IPS-NIHi7 (cell line): ENCODE measurements at regions not wholly inside any gene's neighbourhood (a gene's known extent, or its start where the extent isn't known, plus 50 kb on each side); places are given as distances from the start of the nearest gene placed in this dataset.
A peak's percentile ranks its signal among the peaks of the same experiment; 100 is the strongest.
"Not testable (repeated sequence)": the region's sequence is repeated elsewhere in the genome, so short reads cannot be mapped to it uniquely, and the experiment has no call there.

Experiments
- DNase-seq: peaks from one replicate; pipeline ENCODE4 v3.0.0; 2012; ENCODE audit warnings: mixed read lengths; ENCODE audit errors: extremely low spot score

DNA sequence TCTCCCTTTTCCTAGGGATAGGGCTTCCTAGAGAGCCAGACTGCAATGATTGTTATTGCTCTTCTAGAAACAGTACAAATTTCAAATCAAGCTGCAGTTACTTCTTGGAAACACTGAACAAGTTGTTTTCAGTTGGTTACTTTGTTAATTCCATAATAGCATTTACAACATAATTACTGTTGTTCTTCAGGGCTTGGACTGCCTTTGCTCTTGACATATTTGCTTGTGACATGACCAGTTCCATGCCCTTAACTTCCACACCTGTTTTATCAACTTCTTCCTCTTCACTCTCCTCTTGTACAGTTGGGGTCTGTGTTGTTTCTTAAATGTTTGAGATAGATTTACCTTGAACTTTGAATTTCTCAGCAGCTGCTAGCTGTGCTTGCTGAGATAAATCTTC is 104.4 kb downstream of the SEC23IP start:
- DNase-seq: no peak

DNA sequence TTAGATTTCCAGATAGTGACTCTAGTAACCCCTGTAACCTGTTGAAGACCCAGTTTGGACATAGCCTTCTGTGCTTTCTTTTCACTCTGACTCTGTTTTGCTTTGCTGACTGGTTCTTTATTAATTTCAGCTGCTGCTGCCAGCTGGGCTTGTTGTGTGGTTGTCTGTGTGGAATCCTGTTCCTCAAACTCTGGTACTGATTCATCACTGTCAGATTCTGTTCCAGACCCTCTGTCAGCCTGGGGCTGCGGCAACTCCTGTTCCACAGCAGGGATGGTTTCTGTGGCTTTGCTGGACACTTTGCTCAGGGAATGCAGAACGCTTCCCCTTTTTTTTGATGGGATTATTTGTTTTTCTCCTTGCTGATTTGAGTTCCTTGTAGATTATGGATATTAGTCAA is 104.9 kb downstream of the SEC23IP start:
- DNase-seq: no peak

DNA sequence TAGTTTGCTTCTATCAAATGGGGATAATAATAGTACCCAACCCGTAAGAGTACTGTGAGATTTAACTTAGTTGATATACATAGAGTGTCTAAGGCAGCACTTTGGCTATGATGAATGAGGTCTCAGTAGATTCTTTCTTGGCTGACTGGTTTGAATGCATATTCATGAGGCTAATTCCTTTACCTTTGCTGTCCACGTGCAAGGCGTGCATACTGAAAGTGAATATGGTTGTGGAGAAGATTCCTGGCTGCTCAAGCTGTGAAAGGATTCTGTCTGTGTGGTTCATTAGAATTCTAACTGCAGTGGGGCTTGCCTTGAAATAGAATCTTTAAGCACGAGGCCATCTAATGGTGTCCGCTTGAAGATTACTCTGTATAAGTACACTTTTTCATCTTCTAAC is 110.3 kb downstream of the SEC23IP start:
- DNase-seq: no peak

DNA sequence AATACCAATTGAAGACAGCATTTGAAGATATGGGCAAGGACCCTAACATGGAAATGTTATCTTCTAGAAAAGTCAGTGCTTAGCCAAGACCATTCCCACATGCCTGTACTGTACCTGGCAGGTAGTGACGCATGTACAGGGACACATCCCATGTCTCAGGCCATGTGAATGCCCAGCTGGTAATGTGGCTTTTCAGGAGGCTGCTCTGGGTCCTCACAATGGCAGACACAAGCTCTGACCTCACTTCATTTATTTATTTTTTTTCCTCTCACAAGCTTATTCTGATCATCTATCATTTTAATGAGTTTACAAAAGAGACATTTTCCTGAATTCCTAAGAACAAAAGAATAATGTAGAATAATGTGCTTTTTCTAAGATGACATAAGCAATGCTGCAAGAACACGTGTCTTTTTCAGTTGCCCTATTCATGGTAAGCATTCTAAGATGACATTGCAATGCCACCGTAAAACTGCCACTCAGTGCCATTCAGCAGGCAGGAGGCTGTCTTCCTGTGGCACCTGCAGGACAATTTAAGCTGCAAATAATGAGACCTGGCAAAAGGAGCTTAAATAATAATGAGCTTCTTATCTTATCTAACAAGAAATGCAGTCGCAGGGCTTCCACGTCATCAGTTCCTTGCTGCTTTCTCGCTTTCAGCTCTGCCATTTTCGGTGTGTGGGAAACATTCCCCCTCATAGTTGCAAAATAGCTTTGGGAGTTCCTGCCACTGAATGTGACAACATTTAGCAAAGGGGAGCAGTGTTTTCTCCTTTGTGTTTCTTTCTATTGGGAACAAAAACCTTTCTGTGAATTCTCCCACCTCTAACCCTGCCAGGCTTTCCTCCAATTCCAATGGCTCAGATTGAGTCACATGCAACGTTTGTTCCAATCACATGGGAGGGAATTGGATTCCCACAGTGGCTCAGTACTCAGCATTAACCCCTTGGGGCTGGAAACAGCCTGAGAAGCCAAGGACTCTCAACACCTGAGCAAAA is 113.0 kb downstream of the SEC23IP start:
- DNase-seq: peak; percentile 43

DNA sequence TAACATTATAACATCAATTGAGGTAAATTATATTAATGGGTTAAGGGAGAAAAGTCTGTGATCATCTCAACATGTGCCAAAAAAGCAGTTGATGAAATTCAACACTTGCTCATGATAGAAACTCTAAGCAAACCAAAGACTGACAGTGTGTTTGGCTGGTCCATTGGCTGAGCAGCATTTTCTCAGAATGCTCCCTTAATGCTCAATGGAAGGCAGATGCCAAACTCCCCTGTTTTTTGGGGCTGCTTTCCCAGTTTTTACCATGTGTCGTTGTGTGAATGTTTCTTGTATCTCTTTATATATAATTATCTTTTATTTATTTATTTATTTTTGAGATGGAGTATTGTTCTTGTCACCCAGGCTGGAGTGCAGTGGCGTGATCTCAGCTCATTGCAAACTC is 114.7 kb downstream of the SEC23IP start:
- DNase-seq: no peak

DNA sequence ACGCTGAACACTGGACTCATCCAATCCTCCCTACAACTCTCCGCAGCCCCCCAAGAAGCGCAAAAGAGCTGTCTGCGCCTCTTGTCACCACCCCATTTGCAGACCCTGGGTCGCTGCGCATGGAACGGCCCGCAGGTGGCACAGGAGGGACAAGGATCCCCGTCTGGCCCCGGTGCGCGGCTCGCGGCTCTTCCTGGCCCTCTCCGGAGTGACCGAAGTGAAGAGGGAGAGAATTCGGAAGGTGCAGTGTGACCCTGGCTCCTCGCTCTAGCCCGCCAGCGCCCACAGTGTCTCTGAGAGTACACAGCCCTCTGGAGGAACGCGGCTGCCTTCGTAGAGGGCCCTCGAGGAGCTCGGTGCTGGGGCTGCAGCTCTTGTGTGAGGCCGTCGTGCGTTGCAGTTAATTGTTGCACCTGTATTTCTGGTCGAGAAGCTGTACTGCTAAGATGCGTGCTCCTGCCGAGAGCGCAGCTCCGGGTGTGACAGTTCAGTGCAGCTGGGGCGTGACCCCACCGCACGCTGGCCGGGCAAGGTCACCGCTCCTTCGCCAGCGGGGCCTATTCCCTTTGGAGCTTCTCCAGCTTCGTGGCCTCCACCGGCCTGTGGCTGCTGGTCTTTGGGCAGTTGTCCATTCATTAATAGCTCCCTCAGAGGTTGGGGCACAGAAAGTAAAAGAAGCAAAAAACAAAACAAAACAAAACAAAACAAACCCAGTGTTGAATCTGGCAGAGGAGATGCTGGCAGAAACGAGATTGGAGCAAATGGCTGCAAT is 119.0 kb downstream of the SEC23IP start:
- DNase-seq: peak; percentile 43

DNA sequence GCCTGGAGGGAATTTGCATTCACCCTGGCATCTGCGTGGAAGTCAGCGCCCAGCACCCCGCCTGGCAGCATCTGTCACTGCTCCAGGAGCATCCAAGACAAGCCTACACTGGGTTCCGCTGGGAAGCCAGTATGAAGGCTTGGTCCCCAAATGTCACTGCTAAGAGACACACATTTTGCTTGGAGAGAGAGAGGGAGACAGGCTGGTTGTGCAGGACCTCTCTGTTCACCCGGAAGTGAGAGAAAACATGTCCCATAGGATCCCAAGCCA is 119.5 kb downstream of the SEC23IP start:
- DNase-seq: no peak

DNA sequence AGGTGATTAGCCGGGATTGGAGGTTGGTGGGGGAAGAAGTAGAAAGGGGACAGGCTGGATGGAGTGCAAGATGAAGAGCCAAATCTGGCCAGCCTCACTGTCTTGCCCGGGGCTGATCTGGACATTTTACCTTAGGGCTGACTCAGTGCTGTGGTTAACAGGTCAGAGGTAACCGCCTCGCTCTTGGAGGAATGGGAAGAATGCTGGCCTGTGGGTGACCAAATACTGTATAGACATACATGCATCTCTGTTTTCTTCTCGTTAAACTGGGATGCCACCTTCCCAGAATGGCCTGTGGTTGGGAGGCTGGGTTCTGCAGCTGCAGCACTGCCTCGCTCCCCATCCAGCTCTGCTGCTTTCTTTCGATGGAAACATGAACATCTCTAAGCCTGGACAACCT is 120.0 kb downstream of the SEC23IP start:
- DNase-seq: no peak

DNA sequence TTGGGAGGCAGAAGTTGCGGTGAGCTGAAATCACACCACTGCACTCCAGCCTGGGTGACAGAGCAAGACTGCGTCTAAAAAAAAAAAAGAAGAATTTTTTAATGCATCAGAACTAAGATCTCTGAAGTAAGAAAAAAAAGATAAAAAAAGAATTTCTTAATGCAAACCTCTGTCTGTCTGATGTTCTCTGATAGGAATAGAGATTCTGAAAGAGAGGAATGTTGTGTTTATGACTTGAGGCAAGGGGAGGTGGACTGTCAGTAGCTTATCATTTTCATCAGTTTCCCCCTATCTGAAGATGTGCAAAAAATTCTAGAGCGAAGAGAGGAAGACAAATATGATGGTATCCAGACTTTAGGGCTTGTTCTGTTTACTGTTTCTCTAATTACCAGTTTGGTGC is 121.5 kb downstream of the SEC23IP start:
- DNase-seq: no peak

DNA sequence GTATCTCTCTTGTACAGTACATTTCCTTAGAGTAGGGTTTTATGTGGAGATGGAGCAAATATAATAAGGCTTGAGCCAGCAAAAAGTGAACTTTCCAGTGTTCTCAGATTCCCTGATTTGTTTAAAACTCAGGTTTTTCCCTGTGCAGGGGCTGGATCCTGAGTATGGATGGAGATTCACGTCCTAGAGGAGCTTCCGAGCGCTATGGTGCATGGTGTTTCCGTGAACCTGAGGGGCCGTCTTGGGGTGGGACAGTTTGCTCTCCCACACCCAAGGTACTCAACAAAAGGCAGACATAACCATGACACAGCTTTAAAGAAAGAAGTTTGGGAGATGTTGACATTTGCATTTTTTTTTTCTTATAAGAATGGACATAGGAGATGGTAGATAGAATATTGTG is 122.5 kb downstream of the SEC23IP start:
- no peak for DNase-seq

DNA sequence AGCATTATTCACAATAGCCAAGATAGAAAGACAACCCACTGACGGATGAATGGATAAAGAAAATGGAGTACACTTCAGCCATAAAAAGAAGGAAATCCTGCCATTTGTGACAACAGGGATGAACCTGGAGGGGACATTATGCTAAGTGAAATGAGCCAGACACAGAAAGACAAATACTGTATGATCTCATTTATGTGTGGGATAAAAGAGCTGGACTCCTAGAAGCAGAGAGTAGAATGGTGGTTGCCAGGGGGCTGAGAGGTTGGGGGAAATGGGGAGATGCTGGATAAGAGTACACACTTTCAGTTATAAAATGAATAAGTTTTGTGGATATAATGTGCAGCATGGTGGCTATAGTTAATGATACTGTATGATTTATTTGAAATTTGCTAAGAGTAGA is 124.4 kb downstream of the SEC23IP start:
- DNase-seq: no peak

DNA sequence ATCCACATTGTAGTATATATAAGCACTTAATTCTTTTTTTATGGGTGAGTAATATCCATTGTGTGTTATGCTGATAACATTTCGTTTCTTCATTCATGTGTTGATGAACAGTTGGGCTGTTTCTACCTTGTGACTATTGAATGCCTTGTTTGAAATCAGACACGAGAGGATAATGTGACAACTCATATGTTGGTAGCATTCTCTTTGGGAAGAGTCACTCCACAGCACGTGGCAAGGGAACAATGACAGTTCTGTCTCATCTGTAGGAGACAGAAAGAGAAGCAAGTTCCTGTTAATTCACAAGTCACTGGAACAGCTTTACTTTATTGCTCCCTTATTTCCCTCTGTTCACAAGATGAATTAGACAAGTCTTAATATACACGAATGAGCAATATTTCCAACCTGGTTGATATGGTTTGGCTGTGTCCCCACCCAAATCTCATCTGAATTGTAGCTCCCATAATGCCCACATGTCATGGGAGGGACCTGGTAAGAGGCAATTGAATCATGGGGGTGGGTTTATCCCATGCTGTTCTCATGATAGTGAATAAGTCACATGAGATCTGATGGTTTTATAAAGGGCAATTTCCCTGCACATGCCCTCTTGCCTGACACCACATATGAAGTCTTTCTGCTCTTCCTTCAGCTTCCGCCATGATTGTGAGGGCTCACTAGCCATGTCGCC is 125.3 kb downstream of the SEC23IP start:
- no peak for DNase-seq

DNA sequence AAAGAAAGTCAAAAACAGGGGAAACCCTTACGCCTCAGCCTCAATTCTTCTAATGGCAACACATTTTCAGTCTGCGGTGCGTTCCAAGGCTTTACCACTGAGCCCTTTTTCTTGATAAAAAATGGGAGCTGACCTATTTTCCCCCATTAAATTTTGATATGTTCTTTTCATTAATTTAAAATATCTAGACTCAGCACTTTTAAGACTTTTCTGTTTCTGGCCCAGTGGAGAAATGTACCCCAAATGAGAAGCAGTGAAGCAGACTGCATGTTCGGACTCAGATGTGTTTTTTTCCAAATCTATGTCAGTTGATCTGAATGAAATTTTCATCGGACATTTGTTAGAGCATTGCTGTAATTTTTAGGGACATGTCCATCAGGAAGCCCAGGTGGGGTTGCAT is 126.2 kb downstream of the SEC23IP start:
- DNase-seq: no peak

DNA sequence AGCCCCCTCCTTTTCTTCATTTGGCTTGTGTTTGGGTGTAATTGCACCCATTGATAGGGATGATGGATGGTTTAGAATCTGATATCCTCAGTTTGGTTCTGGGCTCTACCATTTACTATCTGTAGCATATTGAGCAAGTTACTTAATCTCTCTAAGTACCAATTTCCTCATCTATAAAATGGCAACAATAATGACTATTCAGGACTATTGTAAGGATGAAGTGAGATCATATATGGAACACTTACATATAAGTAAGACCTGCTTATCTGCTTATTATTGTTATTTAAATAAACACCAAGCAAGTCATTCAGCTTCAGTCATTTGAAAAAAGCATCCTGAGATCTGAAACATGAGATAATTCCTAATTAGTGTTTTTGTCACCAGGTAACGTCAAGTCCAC is 127.0 kb downstream of the SEC23IP start:
- DNase-seq: no peak

DNA sequence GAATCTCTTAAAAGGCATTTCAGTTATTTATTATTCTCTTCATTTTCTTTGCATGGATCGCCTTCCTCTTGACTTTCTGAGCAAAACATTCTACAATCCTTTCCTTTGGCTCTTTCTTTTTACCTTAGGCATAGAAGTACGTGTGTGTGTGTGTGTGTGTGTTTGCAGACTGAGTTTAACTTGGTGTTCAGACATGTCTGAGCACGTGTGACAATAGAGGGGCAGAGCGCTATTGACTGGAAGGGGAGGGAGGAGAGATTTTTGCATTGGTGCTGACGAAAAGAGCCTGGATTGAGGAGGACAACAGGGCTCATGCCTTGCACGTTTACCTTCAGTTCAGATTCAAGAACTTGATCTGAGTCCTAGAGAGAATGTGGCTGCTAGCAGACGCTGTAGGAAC is 129.8 kb downstream of the SEC23IP start:
- DNase-seq: no peak

DNA sequence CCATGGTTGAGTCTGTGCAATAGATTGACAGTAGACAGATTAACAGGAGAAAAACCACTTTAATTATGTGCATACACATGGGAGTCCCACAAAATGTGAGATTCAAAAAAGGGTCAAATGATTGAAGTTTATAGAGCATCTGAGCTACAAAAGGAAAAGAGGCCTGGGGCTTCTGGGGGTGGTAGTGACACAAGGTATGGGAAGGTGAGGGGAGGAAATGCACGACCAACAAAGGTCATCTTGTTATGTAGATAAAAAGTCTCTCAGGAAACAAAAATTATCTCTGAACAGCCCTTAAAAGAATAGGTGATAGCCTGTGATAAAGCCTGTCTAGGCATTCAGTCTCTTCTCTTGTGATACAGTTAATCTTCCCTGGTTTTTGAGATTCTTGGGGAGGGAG is 141.7 kb downstream of the SEC23IP start:
- no peak for DNase-seq

DNA sequence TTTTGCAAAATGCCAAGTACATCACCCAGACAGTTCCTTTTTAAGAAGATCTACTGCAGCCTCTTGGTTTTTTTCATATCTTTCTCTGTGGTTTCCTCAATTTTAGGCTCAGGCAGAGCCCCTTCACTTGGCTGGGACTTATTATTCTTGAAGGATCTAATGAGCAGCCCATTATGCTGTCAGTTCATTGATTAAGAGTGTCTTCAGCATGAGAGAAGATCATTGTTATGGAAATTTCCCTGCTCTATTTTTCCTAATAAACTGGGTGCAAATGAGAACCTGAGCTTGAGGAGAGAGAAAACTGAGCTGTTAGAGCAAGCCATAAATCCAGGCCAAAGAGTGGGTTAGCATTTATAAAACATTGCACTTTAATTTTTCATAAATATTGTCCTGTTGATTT is 146.5 kb downstream of the SEC23IP start:
- no peak for DNase-seq

DNA sequence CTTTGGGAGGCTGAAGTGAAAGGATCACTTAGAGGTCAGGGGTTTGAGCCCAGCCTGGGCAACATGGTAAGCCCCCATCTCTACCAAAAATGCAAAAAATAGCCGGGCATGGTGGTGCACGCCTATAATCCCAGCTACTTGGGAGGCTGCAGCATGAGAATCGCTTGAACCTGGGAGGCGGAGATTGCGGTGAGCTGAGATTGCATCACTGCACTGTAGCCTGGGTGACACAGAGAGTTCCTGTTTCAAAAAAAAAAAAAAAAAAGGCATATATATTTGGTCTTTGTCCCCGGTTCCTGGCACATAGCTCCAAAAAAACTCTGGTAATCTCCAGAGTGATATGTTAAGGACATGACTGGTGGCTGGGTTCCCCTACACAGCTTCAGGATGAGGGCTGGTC is 147.3 kb downstream of the SEC23IP start:
- no peak for DNase-seq

DNA sequence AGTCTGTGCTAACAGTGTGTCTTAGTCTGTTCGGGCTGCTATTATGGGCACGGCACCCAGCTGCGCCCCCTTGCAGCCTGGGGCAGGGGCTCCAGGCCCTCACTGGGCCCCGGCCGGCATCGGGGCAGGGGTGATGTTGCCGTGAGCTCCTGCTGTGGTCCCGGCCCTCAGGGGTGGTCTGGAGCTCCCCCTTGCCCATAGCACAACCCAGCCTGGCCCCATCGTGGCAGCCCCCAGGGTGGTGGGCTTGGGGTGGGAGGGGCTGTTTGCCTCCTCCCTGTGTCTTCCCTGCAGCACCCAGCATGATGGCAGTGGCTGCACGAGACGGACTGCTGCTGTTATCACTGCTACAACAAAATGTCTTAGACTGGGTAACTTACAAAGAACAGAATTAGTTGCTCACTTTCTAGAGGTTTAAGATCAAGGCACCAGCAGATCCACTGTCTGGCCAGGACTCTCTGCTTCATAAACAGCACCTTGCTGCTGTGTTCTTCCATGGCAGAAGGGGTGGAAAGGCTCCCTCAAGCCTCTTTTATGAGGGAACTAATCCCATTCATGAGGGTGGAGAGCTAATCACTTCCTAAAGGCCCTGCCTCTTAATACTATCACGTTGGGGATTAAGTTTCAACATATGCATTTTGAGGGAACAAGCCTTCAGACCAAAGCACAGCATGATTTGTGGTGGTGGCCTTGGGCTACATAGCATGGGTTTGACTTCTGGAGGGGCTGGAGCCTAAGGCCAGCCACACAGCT is 149.5 kb downstream of the SEC23IP start:
- no peak for DNase-seq

DNA sequence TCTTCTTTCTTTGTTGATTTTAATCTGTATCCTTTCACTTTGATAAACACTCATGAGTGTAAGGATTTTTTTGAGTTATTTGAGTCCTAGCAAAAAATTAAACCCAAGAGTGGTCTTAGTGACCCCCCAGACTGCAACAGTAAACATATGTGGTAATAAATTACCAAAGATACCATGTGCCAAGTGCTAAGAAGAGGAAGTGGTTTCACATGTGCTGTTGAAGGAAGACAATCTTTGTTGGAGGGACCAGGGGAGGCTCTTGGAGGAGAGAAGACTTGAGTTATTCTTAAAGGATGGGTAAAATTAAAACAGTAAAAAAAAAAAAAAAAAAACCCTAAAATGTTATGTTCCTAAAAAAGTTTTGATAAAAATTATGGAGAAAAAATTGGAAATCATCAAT is 150.2 kb downstream of the SEC23IP start:
- DNase-seq: no peak

DNA sequence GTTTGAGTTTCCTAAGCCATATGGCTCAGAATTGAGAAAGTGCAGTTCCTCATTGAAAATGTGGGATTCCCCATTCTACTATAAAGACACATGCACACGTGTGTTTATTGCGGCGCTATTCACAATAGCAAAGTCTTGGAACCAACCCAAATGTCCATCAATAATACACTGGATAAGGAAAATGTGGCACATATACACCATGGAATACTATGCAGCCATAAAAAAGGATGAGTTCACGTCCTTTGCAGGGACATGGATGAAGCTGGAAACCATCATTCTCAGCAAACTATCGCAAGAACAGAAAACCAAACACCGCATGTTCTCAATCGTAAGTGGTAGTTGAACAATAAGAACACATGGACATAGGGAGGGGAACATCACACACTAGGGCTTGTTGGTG is 154.8 kb downstream of the SEC23IP start:
- DNase-seq: not testable (repeated sequence)

DNA sequence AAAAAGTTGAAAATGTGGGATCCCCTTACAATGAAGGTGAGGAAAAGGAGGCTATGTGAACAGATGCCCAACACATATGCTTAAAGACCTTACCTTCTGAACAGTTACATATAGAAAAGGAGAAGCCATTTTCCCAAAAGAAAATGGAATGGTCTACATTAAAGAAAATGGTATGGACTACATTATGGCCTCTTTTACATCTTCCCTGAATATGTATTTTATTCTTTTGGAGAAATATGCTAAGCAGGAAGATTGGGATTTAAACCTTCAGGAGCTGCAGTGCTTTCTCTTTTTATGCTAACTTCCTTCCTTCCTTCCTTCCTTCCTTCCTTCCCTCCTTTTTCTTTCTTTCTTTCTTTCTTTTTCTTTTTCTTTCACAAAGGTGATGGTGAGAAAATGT is 155.4 kb downstream of the SEC23IP start:
- no peak for DNase-seq
